ENCODE measurements at regions not wholly inside any gene's neighbourhood (a gene's known extent, or its start where the extent isn't known, plus 50 kb on each side); places are given as distances from the start of the nearest gene placed in this dataset.

DNA sequence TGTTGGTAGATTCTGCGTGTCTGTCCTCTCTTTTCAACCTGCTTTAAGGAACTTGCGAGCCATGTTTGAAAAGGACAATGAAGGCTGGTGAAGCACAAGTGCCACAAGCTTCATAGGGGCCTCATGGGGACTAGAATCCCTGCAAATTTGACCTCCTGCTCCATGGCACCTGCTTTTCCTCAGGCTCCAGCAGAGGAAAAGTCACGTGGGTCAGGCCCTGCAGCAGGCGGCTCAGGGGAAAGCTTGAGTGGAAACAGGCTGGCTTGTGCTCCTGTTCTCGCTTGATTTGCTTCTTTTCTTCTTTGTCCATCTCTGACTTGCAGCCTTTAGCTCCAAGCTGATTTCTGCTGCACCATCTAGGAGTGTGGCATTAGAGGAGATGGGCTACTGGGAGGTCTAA, 187.6 kb upstream of the MAST4 start:
- TF ChIP-seq, protein P1, sequence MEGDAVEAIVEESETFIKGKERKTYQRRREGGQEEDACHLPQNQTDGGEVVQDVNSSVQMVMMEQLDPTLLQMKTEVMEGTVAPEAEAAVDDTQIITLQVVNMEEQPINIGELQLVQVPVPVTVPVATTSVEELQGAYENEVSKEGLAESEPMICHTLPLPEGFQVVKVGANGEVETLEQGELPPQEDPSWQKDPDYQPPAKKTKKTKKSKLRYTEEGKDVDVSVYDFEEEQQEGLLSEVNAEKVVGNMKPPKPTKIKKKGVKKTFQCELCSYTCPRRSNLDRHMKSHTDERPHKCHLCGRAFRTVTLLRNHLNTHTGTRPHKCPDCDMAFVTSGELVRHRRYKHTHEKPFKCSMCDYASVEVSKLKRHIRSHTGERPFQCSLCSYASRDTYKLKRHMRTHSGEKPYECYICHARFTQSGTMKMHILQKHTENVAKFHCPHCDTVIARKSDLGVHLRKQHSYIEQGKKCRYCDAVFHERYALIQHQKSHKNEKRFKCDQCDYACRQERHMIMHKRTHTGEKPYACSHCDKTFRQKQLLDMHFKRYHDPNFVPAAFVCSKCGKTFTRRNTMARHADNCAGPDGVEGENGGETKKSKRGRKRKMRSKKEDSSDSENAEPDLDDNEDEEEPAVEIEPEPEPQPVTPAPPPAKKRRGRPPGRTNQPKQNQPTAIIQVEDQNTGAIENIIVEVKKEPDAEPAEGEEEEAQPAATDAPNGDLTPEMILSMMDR (IDR thresholded peaks at IDR 0.05): no peak
- TF ChIP-seq POLR2A (IDR thresholded peaks at IDR 0.05): no peak
- no peak for TF ChIP-seq POLR2AphosphoS5 (IDR thresholded peaks at IDR 0.05)
- no peak for TF ChIP-seq EP300 (IDR thresholded peaks at IDR 0.05)

All from upper lobe of left lung (tissue), 4 donors.